ENCODE measurements at regions not wholly inside any gene's neighbourhood (a gene's known extent, or its start where the extent isn't known, plus 50 kb on each side); places are given as distances from the start of the nearest gene placed in this dataset.

DNA sequence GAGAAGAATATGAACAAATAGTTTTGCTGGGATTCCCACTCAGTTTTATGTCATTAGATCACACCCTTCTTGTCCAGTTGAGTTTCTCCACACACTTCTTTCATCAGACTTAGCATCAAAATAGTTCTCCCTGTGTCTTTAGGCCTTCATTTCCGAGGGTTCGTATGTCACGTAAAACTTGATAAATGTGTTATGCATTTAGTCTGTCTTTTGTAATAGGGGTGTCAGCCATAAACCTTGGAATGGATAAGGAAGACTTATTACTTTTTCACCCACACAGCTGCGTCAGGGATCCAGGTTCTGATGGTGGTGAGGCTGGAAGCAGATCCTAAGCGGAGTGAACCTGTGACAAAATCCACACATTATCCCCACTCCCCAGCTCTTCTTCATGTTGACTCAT, 246.8 kb downstream of the CD83 start:
- Mint-ChIP-seq H3K27me3 (peaks cover 3% of the 10 kb centered on the region), H3K36me3 (no peaks in the 10 kb centered on the region), H3K4me1 (no peaks in the 10 kb centered on the region), H3K27ac (no peak overlapping the region), H3K9me3 (ENCODE audit: low read depth) (no peaks in the 10 kb centered on the region), H3K4me3 (no peak overlapping the region)
- CTCF ChIA-PET: no interaction called here
- DNase-seq (no peak), ATAC-seq (no peak)

DNA sequence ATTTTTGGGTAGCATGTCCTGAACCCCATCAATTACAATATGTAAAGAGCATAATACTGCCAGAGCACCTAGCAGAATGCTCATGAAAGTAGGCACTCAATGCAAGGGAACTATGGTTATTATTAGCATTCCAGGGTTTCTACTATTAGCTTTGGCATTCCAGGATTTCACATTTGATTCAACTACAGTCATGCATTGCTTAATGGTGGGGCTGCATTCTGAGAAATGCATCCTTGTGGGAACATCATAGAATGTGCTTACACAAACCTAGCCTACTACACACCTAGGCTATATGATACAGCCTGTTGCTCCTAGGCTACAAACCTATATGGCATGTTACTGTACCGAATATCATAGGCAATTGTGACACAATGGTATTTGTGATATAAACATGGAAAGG, 247.8 kb downstream of the CD83 start:
- H3K27ac Mint-ChIP-seq: no peak overlapping the region

GRCh38 chr6:14366315-14366714, 248.7 kb downstream of the CD83 start:
- no peak for DNase-seq
- no peaks in the 10 kb centered on the region for H3K36me3 Mint-ChIP-seq
- CTCF ChIA-PET: no interaction called here

More for the DNA sequence above, 247.8 kb downstream of the CD83 start:
- Mint-ChIP-seq H3K36me3 (no peaks in the 10 kb centered on the region), H3K4me1 (no peaks in the 10 kb centered on the region), H3K9me3 (ENCODE audit: low read depth) (no peaks in the 10 kb centered on the region), H3K27me3 (no peaks in the 10 kb centered on the region), H3K4me3 (no peak overlapping the region)
- CTCF ChIA-PET: no interaction called here
- no peak for ATAC-seq
- DNase-seq: no peak

GRCh38 chr6:14366872-14367271, 249.3 kb downstream of the CD83 start:
- Mint-ChIP-seq H3K4me1 (peaks cover 8% of the 10 kb centered on the region), H3K27me3 (no peaks in the 10 kb centered on the region), H3K27ac (no peak overlapping the region), H3K36me3 (no peaks in the 10 kb centered on the region), H3K4me3 (no peak overlapping the region), H3K9me3 (ENCODE audit: low read depth) (no peaks in the 10 kb centered on the region)
- DNase-seq (no peak), ATAC-seq (no peak)
- CTCF ChIA-PET: no interaction called here

More at GRCh38 chr6:14366315-14366714, 248.7 kb downstream of the CD83 start:
- no peak for ATAC-seq
- Mint-ChIP-seq H3K27me3 (no peaks in the 10 kb centered on the region), H3K4me3 (no peak overlapping the region), H3K9me3 (ENCODE audit: low read depth) (no peaks in the 10 kb centered on the region), H3K4me1 (peaks cover 4% of the 10 kb centered on the region), H3K27ac (no peak overlapping the region)

DNA sequence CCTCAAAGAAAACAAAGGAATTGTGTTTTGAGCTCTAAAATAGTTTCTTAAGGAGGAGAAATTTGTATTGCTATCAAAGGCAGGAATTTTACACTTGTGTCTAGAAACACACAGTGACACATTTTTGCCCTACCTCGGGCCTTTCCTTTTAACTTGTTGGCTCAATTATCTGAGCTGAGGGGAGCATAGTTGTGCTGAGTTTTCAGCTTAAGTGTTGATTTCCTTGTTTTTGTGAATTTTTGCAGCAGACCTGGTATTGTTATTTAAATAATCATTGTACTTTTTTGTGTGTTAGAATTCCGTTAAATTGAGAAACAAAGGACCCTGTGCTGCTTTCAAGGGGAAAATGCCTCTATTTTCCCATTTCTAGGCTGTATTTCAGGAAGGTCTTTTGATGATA, 249.7 kb downstream of the CD83 start:
- ATAC-seq (no peak), DNase-seq (no peak)
- Mint-ChIP-seq H3K36me3 (no peaks in the 10 kb centered on the region), H3K4me1 (peaks cover 12% of the 10 kb centered on the region), H3K27ac (no peak overlapping the region), H3K27me3 (no peaks in the 10 kb centered on the region), H3K4me3 (no peak overlapping the region), H3K9me3 (ENCODE audit: low read depth) (no peaks in the 10 kb centered on the region)
- CTCF ChIA-PET: no interaction called here

DNA sequence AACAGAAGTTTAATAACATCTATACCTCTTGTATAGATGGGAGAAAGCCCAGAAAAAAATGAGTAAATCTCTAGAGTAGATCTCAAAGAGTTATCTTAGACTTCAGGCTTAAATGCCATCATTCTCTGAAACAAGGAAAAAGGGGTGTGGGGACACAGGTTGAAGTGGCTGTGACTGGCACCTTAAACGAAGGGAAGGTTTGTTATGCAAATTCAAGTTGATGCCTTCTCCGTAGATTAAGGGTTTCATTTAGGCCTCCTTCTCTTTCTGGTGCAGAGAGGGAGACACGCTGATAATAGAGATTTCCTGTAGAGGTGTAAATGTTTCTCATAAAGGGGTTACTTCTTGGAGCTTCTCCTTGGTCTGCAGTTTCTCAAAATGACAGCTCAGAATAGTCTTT, 252.1 kb downstream of the CD83 start:
- no peaks in the 10 kb centered on the region for H3K27me3 Mint-ChIP-seq
- DNase-seq (no peak), ATAC-seq (no peak)
- H3K9me3 Mint-ChIP-seq (ENCODE audit: low read depth): no peaks in the 10 kb centered on the region
- H3K4me1 Mint-ChIP-seq: peaks cover 26% of the 10 kb centered on the region
- CTCF ChIA-PET: no interaction called here
- no peak overlapping the region for H3K27ac Mint-ChIP-seq
- H3K36me3 Mint-ChIP-seq: peaks cover 2% of the 10 kb centered on the region
- no peak overlapping the region for H3K4me3 Mint-ChIP-seq

DNA sequence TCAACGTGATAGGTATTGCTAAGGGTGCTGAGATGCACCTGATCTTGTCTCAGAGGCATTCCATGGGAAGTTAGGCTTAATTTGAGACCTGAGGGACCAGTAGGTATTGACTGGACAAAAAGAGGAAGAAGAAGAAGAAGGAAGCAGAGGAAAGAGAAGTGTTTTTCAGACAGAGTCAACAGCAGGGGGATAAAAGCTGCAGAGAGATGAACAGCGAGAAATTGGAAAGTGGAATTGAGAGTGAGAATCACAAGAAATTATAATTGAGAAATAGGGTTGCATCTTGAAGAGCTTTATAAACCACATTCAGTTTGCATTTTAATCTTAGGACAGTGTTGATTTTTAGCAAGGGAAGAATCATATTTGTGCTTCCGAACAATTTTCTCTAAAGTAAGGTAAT, 254.0 kb downstream of the CD83 start:
- no peak for DNase-seq
- H3K27ac Mint-ChIP-seq: peak overlapping the region; percentile 61
- peaks cover 31% of the 10 kb centered on the region for H3K4me1 Mint-ChIP-seq
- CTCF ChIA-PET: interaction anchor here (1.2 kb wide), 1 partner anchor 9 kb away, joined by 3 read pairs; no protein-coding TSS in a partner anchor
- H3K27me3 Mint-ChIP-seq: no peaks in the 10 kb centered on the region
- peaks cover 2% of the 10 kb centered on the region for H3K9me3 Mint-ChIP-seq (ENCODE audit: low read depth)
- ATAC-seq: peak; percentile 45
- peaks cover 4% of the 10 kb centered on the region for H3K36me3 Mint-ChIP-seq
- peak overlapping the region; percentile 57 for H3K4me3 Mint-ChIP-seq

DNA sequence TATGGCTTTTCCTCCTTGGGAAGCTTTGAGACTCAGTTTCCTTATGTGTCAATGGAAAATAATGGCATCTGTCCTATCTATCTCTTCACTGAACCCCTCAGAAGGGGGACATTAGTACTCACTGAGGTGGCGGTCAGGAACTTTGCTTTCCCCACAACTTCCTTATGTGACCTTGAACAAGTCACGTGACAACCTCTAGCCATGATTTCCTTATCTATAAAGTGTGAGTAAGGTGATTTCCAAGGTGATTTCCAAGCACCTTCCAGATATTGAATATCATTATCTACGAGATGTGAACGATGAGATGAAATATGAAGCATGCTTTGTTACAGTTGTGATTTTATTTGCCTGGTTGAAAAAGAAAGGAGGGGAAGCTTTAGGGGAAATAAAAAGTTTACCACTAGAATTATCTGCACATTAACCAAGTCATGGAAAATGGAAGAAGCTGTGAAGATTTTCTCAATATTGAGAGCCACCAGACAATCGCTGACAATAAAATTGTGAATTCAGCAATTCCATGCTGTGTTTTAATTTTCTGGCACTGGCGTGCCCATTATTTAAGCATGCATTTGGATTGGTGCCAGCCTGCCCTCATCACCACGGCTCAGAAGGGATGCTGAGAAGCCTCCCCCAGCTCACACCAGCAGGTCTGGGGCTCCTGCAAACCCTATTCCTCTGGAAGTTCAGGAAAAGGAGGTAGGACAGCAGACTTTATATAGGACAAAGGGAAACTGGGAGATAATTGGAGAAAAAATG, 255.3 kb downstream of the CD83 start:
- H3K4me3 Mint-ChIP-seq: no peak overlapping the region
- DNase-seq (no peak), ATAC-seq (no peak)
- H3K27ac Mint-ChIP-seq: no peak overlapping the region
- H3K36me3 Mint-ChIP-seq: peaks cover 6% of the 10 kb centered on the region
- CTCF ChIA-PET: no interaction called here
- peaks cover 5% of the 10 kb centered on the region for H3K27me3 Mint-ChIP-seq
- H3K9me3 Mint-ChIP-seq (ENCODE audit: low read depth): peaks cover 2% of the 10 kb centered on the region
- H3K4me1 Mint-ChIP-seq: peaks cover 31% of the 10 kb centered on the region

- Mint-ChIP-seq H3K4me1 (peaks cover 31% of the 10 kb centered on the region), H3K9me3 (ENCODE audit: low read depth) (peaks cover 4% of the 10 kb centered on the region), H3K27ac (no peak overlapping the region), H3K36me3 (peaks cover 8% of the 10 kb centered on the region), H3K4me3 (no peak overlapping the region), H3K27me3 (peaks cover 10% of the 10 kb centered on the region)
- CTCF ChIA-PET: no interaction called here
- ATAC-seq: no peak
- DNase-seq: no peak
Observed at GRCh38 chr6:14373648-14374437, 256.3 kb downstream of the CD83 start.

DNA sequence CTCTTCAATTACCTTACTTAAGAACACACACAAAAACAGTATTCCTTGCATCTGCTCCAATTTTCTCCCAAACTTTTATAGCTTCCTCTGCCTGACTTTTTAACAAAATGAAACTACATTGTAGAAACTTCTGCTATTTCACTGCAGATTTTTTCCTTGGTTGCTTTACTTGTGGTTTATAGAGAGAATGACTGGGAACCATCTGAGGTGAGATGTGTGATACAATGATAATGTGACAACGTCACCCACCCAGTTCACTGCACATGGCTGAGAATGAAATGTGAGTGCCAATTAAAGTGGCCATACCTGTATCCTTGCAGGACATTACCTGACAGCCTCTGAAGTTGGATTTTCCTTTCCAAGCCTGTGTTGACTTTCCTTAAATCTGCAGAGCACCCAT, 258.4 kb downstream of the CD83 start:
- DNase-seq (no peak), ATAC-seq (no peak)
- peaks cover 16% of the 10 kb centered on the region for H3K27me3 Mint-ChIP-seq
- peaks cover 9% of the 10 kb centered on the region for H3K36me3 Mint-ChIP-seq
- no peak overlapping the region for H3K27ac Mint-ChIP-seq
- peaks cover 36% of the 10 kb centered on the region for H3K4me1 Mint-ChIP-seq
- H3K9me3 Mint-ChIP-seq (ENCODE audit: low read depth): peaks cover 4% of the 10 kb centered on the region
- CTCF ChIA-PET: no interaction called here
- no peak overlapping the region for H3K4me3 Mint-ChIP-seq

GRCh38 chr6:14379568-14379967, 262.0 kb downstream of the CD83 start:
- H3K4me3 Mint-ChIP-seq: no peak overlapping the region
- H3K9me3 Mint-ChIP-seq (ENCODE audit: low read depth): peaks cover 4% of the 10 kb centered on the region
- CTCF ChIA-PET: no interaction called here
- ATAC-seq (no peak), DNase-seq (no peak)
- H3K36me3 Mint-ChIP-seq: peaks cover 7% of the 10 kb centered on the region
- no peak overlapping the region for H3K27ac Mint-ChIP-seq
- H3K4me1 Mint-ChIP-seq: peaks cover 21% of the 10 kb centered on the region
- H3K27me3 Mint-ChIP-seq: peaks cover 21% of the 10 kb centered on the region

GRCh38 chr6:14380086-14380820, 262.7 kb downstream of the CD83 start:
- no peak for ATAC-seq

DNA sequence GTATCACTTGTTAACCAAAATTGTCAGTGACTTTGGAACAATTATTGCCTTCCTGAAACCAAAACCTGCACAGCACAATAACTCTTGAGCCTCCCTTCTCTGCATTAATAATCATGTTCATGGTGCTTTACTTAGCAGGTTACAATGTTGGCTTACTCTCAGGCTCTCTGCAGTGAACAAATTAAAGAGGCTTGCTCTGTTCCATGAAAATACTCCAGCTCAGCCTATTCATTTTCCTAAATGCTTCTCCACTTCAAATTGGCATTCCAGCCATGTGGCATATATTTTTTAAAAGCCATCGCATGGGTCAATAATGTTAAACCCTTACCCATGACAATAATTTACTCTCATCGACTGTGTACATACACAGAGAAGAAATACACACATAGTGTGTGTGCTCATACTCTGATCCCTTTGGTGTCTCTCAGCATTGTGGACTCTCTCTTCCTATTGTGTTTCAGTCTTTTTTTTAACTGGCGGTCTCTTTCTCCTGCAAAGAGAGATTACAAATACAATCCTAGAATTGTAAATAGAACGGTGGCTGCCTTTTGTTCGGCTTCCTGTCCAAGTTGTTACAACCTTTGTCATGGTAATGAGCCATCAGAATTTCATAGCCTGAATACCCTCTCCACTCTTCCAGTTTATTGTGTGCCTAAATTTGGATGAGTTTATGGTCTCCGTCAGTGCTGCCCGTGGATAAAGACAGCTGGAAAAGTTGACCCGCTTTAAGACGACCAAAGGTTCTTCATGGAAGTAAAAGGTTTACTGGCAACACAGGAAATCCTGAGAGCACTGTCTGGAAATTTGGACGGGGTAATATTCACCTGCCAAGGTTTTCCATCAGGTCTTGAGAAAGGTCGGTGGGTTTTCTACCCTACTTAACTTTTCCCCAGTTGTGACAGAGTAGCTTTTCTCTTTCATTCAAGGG, 263.6 kb downstream of the CD83 start:
- Mint-ChIP-seq H3K4me1 (peaks cover 16% of the 10 kb centered on the region), H3K9me3 (ENCODE audit: low read depth) (peaks cover 2% of the 10 kb centered on the region), H3K27ac (no peak overlapping the region), H3K4me3 (no peak overlapping the region), H3K27me3 (peaks cover 21% of the 10 kb centered on the region), H3K36me3 (peaks cover 5% of the 10 kb centered on the region)
- ATAC-seq: no peak
- no peak for DNase-seq
- CTCF ChIA-PET: no interaction called here

More at GRCh38 chr6:14380086-14380820, 262.7 kb downstream of the CD83 start:
- no peak overlapping the region for H3K4me3 Mint-ChIP-seq
- H3K27ac Mint-ChIP-seq: no peak overlapping the region
- CTCF ChIA-PET: no interaction called here
- no peak for DNase-seq
- peaks cover 21% of the 10 kb centered on the region for H3K4me1 Mint-ChIP-seq
- peaks cover 7% of the 10 kb centered on the region for H3K36me3 Mint-ChIP-seq
- peaks cover 4% of the 10 kb centered on the region for H3K9me3 Mint-ChIP-seq (ENCODE audit: low read depth)
- H3K27me3 Mint-ChIP-seq: peaks cover 21% of the 10 kb centered on the region
